22Rv1 (cell line): ENCODE measurements at regions not wholly inside any gene's neighbourhood (a gene's known extent, or its start where the extent isn't known, plus 50 kb on each side); places are given as distances from the start of the nearest gene placed in this dataset.

Experiments
- CTCF ChIP-seq: fragments of 450-650 bp; IDR thresholded peaks from 2 replicates; pipeline ENCODE4 v1.5.1; 2017; ENCODE audit warnings: mild to moderate bottlenecking
- ZFX ChIP-seq: fragments of 450-650 bp; IDR thresholded peaks from 2 replicates; pipeline ENCODE4 v1.6.1; 2017; ENCODE audit warnings: antibody characterized with exemption, borderline replicate concordance

DNA sequence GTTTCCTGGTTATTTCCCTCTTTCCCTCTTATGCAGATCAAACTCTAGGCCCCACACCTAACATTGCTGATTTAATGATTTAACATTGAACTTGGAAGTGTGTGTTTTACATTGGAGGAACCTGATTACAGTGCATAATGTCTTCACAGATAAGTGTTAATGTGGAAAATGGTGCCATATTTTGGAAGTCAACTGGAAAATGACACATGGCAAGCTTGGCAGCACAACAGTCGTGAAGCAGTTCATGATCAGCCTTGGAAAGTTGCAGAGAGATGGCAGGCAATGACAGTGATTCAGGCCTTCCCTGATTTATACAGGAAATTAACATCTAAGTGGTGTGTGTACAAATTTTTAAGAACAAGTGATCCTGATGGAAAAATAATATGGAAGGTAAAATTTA is 80.0 kb upstream of the CTNND2 start:
- TF ChIP-seq CTCF (no peak), ZFX (no peak)
